ENCODE measurements at regions not wholly inside any gene's neighbourhood (a gene's known extent, or its start where the extent isn't known, plus 50 kb on each side); places are given as distances from the start of the nearest gene placed in this dataset.

- DNase-seq (ENCODE audit: low spot score), result no peak
Measured at GRCh38 chr18:78528411-78529258, 451.0 kb upstream of the SALL3 start.

GRCh38 chr18:78531637-78532036, 448.0 kb upstream of the SALL3 start:
- DNase-seq (ENCODE audit: low spot score), result no peak

- DNase-seq (ENCODE audit: low spot score), result no peak
Measured at GRCh38 chr18:78538669-78539440, 440.8 kb upstream of the SALL3 start.

GRCh38 chr18:78540636-78541529, 438.7 kb upstream of the SALL3 start:
- no peak for DNase-seq (ENCODE audit: low spot score)

- no peak for DNase-seq (ENCODE audit: low spot score)
Measured at GRCh38 chr18:78542204-78542603, 437.4 kb upstream of the SALL3 start.

- no peak for DNase-seq (ENCODE audit: low spot score)
Measured at GRCh38 chr18:78543201-78543725, 436.4 kb upstream of the SALL3 start.

GRCh38 chr18:78546281-78546680, 433.3 kb upstream of the SALL3 start:
- DNase-seq (ENCODE audit: low spot score), result no peak

GRCh38 chr18:78547817-78548216, 431.8 kb upstream of the SALL3 start:
- DNase-seq (ENCODE audit: low spot score), result no peak

GRCh38 chr18:78548261-78549058, 431.2 kb upstream of the SALL3 start:
- no peak for DNase-seq (ENCODE audit: low spot score)

GRCh38 chr18:78549971-78550370, 429.6 kb upstream of the SALL3 start:
- DNase-seq (ENCODE audit: low spot score), result no peak

- no peak for DNase-seq (ENCODE audit: low spot score)
Measured at GRCh38 chr18:78554944-78555608, 424.5 kb upstream of the SALL3 start.

- DNase-seq (ENCODE audit: low spot score), result no peak
Measured at GRCh38 chr18:78557371-78557770, 422.2 kb upstream of the SALL3 start.

GRCh38 chr18:78558101-78558810, 421.4 kb upstream of the SALL3 start:
- no peak for DNase-seq (ENCODE audit: low spot score)

- DNase-seq (ENCODE audit: low spot score), result no peak
Measured at GRCh38 chr18:78558948-78559347, 420.7 kb upstream of the SALL3 start.

GRCh38 chr18:78559584-78559983, 420.0 kb upstream of the SALL3 start:
- no peak for DNase-seq (ENCODE audit: low spot score)

- DNase-seq (ENCODE audit: low spot score), result no peak
Measured at GRCh38 chr18:78561757-78562510, 417.7 kb upstream of the SALL3 start.

- no peak for DNase-seq (ENCODE audit: low spot score)
Measured at GRCh38 chr18:78562531-78562961, 417.1 kb upstream of the SALL3 start.

GRCh38 chr18:78563110-78563509, 416.5 kb upstream of the SALL3 start:
- no peak for DNase-seq (ENCODE audit: low spot score)

GRCh38 chr18:78564030-78564429, 415.6 kb upstream of the SALL3 start:
- no peak for DNase-seq (ENCODE audit: low spot score)

All from germinal center (tissue), 1 donor.